ENCODE measurements at regions not wholly inside any gene's neighbourhood (a gene's known extent, or its start where the extent isn't known, plus 50 kb on each side); places are given as distances from the start of the nearest gene placed in this dataset.

DNA sequence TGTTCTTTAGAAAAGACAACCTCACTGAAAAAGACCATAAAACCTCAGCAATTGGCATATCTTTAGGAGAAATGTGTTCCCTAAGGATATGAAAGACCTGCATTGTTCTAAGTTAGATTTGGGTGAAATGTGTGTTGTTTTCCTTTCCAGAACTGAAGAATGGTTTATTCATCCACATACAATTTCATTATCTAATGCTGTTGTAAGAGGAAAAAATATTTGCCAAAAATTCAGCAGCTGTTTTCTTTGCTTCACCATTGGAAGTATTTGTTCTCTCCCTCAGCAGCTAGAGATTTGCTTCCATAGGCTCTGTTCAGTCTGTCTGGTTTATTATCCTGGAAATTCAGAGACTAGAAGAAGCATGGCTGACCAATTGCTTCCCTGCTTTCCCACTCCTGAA lies 150.9 kb downstream of the ISOC1 start:
- Histone ChIP-seq H3K27me3 (replicated peaks; ENCODE audit: insufficient read depth, low read depth, low read length, poor library complexity) (peaks cover 4% of the 10 kb centered on the region), H3K4me3 (ENCODE audit: low read depth, low read length, poor library complexity, severe bottlenecking) (no peak overlapping the region), H3K9me3 (ENCODE audit: low read depth, low read length, poor library complexity, severe bottlenecking) (no peaks in the 10 kb centered on the region), H3K27ac (ENCODE audit: low read depth, low read length, poor library complexity, severe bottlenecking) (no peak overlapping the region), H3K4me1 (ENCODE audit: insufficient read depth, low read length, poor library complexity, severe bottlenecking) (no peaks in the 10 kb centered on the region), H3K36me3 (ENCODE audit: insufficient read depth, low read length, poor library complexity, severe bottlenecking) (no peaks in the 10 kb centered on the region)
- DNase-seq (ENCODE audit: low spot score) = no peak
- intact Hi-C loops (cut with micrococcal nuclease; ENCODE audit: unreplicated experiment) = no loop called here
- BruUV-seq (replicated peaks) = no TSS peak
- ChIA-PET CTCF (no interaction called here), POLR2A (ENCODE audit: low non-redundant PET) (no interaction called here)
- TF ChIP-seq EZH2 (IDR thresholded peaks at IDR 0.05; ENCODE audit: borderline replicate concordance, low read depth, low read length, poor library complexity, severe bottlenecking) = no peak
- TF ChIP-seq, protein P1, sequence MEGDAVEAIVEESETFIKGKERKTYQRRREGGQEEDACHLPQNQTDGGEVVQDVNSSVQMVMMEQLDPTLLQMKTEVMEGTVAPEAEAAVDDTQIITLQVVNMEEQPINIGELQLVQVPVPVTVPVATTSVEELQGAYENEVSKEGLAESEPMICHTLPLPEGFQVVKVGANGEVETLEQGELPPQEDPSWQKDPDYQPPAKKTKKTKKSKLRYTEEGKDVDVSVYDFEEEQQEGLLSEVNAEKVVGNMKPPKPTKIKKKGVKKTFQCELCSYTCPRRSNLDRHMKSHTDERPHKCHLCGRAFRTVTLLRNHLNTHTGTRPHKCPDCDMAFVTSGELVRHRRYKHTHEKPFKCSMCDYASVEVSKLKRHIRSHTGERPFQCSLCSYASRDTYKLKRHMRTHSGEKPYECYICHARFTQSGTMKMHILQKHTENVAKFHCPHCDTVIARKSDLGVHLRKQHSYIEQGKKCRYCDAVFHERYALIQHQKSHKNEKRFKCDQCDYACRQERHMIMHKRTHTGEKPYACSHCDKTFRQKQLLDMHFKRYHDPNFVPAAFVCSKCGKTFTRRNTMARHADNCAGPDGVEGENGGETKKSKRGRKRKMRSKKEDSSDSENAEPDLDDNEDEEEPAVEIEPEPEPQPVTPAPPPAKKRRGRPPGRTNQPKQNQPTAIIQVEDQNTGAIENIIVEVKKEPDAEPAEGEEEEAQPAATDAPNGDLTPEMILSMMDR (conservative IDR thresholded peaks at IDR 0.05; ENCODE audit: low read depth, low read length) = no peak

DNA sequence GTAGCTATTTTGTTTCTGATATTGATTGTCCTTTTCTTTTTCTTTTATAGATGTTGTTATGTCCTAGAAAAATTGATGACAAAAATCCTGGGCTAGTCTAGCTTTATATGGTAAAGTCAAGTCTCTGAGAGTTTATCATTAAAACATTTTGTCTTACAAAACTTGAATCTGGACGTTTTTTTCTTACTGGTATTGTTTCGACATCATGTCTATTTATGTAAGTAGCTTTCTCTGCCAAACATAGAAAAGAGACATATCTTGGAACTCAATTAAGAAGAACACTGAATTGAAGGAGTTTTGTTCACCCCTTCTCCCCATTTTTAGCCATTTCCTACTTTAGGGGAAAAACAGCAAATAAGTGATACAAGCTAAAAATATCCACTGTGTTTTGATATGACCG lies 151.5 kb downstream of the ISOC1 start:
- Histone ChIP-seq H3K4me1 (ENCODE audit: insufficient read depth, low read length, poor library complexity, severe bottlenecking) (no peaks in the 10 kb centered on the region), H3K27ac (ENCODE audit: low read depth, low read length, poor library complexity, severe bottlenecking) (no peak overlapping the region), H3K4me3 (ENCODE audit: low read depth, low read length, poor library complexity, severe bottlenecking) (no peak overlapping the region), H3K36me3 (ENCODE audit: insufficient read depth, low read length, poor library complexity, severe bottlenecking) (no peaks in the 10 kb centered on the region), H3K9me3 (ENCODE audit: low read depth, low read length, poor library complexity, severe bottlenecking) (no peaks in the 10 kb centered on the region), H3K27me3 (replicated peaks; ENCODE audit: insufficient read depth, low read depth, low read length, poor library complexity) (peaks cover 4% of the 10 kb centered on the region)
- intact Hi-C loops (cut with micrococcal nuclease; ENCODE audit: unreplicated experiment) = no loop called here
- ChIA-PET CTCF (no interaction called here), POLR2A (ENCODE audit: low non-redundant PET) (no interaction called here)
- TF ChIP-seq, protein P1 (conservative IDR thresholded peaks at IDR 0.05; ENCODE audit: low read depth, low read length) = no peak
- TF ChIP-seq EZH2 (IDR thresholded peaks at IDR 0.05; ENCODE audit: borderline replicate concordance, low read depth, low read length, poor library complexity, severe bottlenecking) = no peak
- BruUV-seq (replicated peaks) = no TSS peak
- no peak for DNase-seq (ENCODE audit: low spot score)

DNA sequence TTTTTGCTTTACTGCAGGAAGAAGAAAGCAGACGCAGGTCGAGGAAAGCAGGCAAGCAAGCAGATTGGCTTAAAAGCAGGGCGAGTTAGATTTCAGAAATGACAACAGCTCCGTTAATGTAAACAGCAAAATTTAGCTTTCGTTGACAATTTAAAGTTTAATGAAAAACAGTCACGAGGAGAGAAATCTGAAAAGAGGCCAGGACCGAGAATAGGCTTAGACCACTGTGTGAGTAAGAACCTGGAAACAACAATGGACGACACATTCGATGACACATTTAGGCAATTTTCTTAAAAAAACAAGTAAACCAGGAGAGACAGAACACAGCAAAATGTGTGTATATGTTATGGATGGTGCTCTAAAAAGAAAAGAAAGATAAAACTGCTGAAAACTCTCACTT lies 155.3 kb downstream of the ISOC1 start:
- POLR2A ChIA-PET (ENCODE audit: low non-redundant PET) = no interaction called here

More for the DNA sequence above, 155.3 kb downstream of the ISOC1 start:
- no peaks in the 10 kb centered on the region for H3K36me3 ChIP-seq (ENCODE audit: insufficient read depth, low read length, poor library complexity, severe bottlenecking)
- CTCF ChIA-PET = no interaction called here
- peaks cover 4% of the 10 kb centered on the region for H3K27me3 ChIP-seq (replicated peaks; ENCODE audit: insufficient read depth, low read depth, low read length, poor library complexity)
- H3K9me3 ChIP-seq (ENCODE audit: low read depth, low read length, poor library complexity, severe bottlenecking) = peaks cover 7% of the 10 kb centered on the region
- no peak overlapping the region for H3K4me3 ChIP-seq (ENCODE audit: low read depth, low read length, poor library complexity, severe bottlenecking)
- no peak for TF ChIP-seq EZH2 (IDR thresholded peaks at IDR 0.05; ENCODE audit: borderline replicate concordance, low read depth, low read length, poor library complexity, severe bottlenecking)
- TF ChIP-seq, protein P1 (conservative IDR thresholded peaks at IDR 0.05; ENCODE audit: low read depth, low read length) = no peak
- H3K4me1 ChIP-seq (ENCODE audit: insufficient read depth, low read length, poor library complexity, severe bottlenecking) = no peaks in the 10 kb centered on the region
- H3K27ac ChIP-seq (ENCODE audit: low read depth, low read length, poor library complexity, severe bottlenecking) = no peak overlapping the region
- intact Hi-C loops (cut with micrococcal nuclease; ENCODE audit: unreplicated experiment) = no loop called here
- BruUV-seq (replicated peaks) = no TSS peak
- no peak for DNase-seq (ENCODE audit: low spot score)

Measured in A673 (cell line).